ENCODE measurements at regions not wholly inside any gene's neighbourhood (a gene's known extent, or its start where the extent isn't known, plus 50 kb on each side); places are given as distances from the start of the nearest gene placed in this dataset.
A peak's percentile ranks its signal among the peaks of the same experiment; 100 is the strongest.

GRCh38 chr6:74091136-74091793 is 395.3 kb downstream of the CD109 start:
- peak; percentile 29 for DNase-seq

GRCh38 chr6:74087899-74088298 is 391.9 kb downstream of the CD109 start:
- peak; percentile 25 for DNase-seq

GRCh38 chr6:74075896-74076295 is 379.9 kb downstream of the CD109 start:
- no peak for DNase-seq

- DNase-seq = no peak
Measured at GRCh38 chr6:74075323-74075722, 379.3 kb downstream of the CD109 start.

GRCh38 chr6:74074645-74075044 is 378.6 kb downstream of the CD109 start:
- no peak for DNase-seq

- no peak for DNase-seq
Measured at GRCh38 chr6:74073999-74074398, 378.0 kb downstream of the CD109 start.

GRCh38 chr6:74073429-74073828 is 377.4 kb downstream of the CD109 start:
- DNase-seq = no peak

GRCh38 chr6:74071214-74071613 is 375.2 kb downstream of the CD109 start:
- DNase-seq = no peak

- no peak for DNase-seq
Measured at GRCh38 chr6:74070711-74071110, 374.7 kb downstream of the CD109 start.

GRCh38 chr6:74070091-74070490 is 374.1 kb downstream of the CD109 start:
- no peak for DNase-seq

- no peak for DNase-seq
Measured at GRCh38 chr6:74069089-74069581, 373.1 kb downstream of the CD109 start.

- no peak for DNase-seq
Measured at GRCh38 chr6:74066168-74066871, 370.3 kb downstream of the CD109 start.

GRCh38 chr6:74065705-74066104 is 369.7 kb downstream of the CD109 start:
- DNase-seq = no peak

GRCh38 chr6:74063391-74063790 is 367.4 kb downstream of the CD109 start:
- DNase-seq = no peak

- no peak for DNase-seq
Measured at GRCh38 chr6:74061201-74061600, 365.2 kb downstream of the CD109 start.

GRCh38 chr6:74060354-74060753 is 364.4 kb downstream of the CD109 start:
- DNase-seq = no peak

- DNase-seq = no peak
Measured at GRCh38 chr6:74058606-74059005, 362.6 kb downstream of the CD109 start.

GRCh38 chr6:74057326-74057725 is 361.3 kb downstream of the CD109 start:
- DNase-seq = no peak

GRCh38 chr6:74054190-74054589 is 358.2 kb downstream of the CD109 start:
- no peak for DNase-seq

GRCh38 chr6:74050921-74051320 is 354.9 kb downstream of the CD109 start:
- DNase-seq = no peak

- no peak for DNase-seq
Measured at GRCh38 chr6:74048387-74048786, 352.4 kb downstream of the CD109 start.

- peak; percentile 22 for DNase-seq
Measured at GRCh38 chr6:74044417-74045096, 348.6 kb downstream of the CD109 start.

- DNase-seq = no peak
Measured at GRCh38 chr6:74041420-74041819, 345.4 kb downstream of the CD109 start.
